Neural crest cell (in vitro differentiated cells): ENCODE measurements at regions not wholly inside any gene's neighbourhood (a gene's known extent, or its start where the extent isn't known, plus 50 kb on each side); places are given as distances from the start of the nearest gene placed in this dataset.

Source experiments
- DNase-seq: peaks from one replicate; pipeline ENCODE4 v3.0.0; 2021; ENCODE audit warnings: low read depth, mixed read lengths, low spot score
- H3K27ac Mint-ChIP-seq: one replicate; pipeline ENCODE4 v1.8.0; 2021; ENCODE audit warnings: mild to moderate bottlenecking, mixed read lengths; ENCODE audit not compliant: unreplicated experiment
- H3K27me3 Mint-ChIP-seq: 2 replicates; pipeline ENCODE4 v1.8.0; 2021; ENCODE audit warnings: low read depth, mild to moderate bottlenecking, mixed read lengths
- H3K36me3 Mint-ChIP-seq: 2 replicates; pipeline ENCODE4 v1.8.0; 2021; ENCODE audit warnings: low read depth, mild to moderate bottlenecking, mixed read lengths
- H3K4me1 Mint-ChIP-seq: 2 replicates; pipeline ENCODE4 v1.8.0; 2021; ENCODE audit warnings: mixed read lengths
- H3K4me3 Mint-ChIP-seq: one replicate; pipeline ENCODE4 v1.8.0; 2021; ENCODE audit warnings: mild to moderate bottlenecking, mixed read lengths
- H3K9me3 Mint-ChIP-seq: 2 replicates; pipeline ENCODE4 v1.8.0; 2021; ENCODE audit warnings: mixed read lengths
- TF ChIP-seq, protein P1 (sequence below): fragments of 200-600 bp; sonication (generic); conservative IDR thresholded peaks from 2 replicates; pipeline ENCODE4 v1.5.0; 2021; ENCODE audit warnings: antibody characterized with exemption, mild to moderate bottlenecking

DNA sequence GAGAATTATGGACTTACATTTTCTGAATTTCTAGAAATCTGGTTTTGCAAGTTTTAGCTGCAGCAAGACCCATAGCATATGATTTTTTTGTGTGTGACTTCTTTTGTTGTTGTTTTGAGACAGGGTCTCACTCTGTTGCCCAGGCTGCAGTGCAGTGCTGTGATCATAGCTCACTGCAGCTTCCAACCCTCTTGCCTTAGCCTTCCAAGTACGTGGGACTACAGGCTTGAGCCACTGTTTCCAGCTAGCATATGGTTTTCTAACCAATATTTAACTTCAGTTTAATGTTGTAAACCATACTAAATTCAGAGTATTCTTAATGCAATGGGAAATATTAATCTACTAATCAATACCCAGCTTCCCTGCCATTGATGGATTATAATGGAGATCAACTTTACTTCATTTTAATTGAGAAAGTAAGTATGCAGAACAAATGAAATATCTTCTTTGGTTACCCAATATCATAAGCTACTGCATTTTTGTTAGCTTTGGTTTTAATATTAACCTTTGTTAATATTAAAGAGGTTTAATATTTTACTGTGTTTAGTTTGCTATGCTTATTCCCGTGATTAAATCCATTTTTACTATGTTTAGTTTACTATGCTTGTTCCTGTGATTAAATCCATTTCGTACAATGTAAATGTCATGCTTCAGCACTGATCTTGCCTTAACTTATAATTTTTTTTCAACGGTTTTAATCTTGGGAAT is 273.4 kb upstream of the TMEFF2 start:
- H3K4me3 Mint-ChIP-seq, result no peak overlapping the region
- H3K9me3 Mint-ChIP-seq, result no peaks in the 10 kb centered on the region
- H3K4me1 Mint-ChIP-seq, result no peaks in the 10 kb centered on the region
- no peak overlapping the region for H3K27ac Mint-ChIP-seq
- no peaks in the 10 kb centered on the region for H3K36me3 Mint-ChIP-seq
- no peaks in the 10 kb centered on the region for H3K27me3 Mint-ChIP-seq
- TF ChIP-seq, protein P1, sequence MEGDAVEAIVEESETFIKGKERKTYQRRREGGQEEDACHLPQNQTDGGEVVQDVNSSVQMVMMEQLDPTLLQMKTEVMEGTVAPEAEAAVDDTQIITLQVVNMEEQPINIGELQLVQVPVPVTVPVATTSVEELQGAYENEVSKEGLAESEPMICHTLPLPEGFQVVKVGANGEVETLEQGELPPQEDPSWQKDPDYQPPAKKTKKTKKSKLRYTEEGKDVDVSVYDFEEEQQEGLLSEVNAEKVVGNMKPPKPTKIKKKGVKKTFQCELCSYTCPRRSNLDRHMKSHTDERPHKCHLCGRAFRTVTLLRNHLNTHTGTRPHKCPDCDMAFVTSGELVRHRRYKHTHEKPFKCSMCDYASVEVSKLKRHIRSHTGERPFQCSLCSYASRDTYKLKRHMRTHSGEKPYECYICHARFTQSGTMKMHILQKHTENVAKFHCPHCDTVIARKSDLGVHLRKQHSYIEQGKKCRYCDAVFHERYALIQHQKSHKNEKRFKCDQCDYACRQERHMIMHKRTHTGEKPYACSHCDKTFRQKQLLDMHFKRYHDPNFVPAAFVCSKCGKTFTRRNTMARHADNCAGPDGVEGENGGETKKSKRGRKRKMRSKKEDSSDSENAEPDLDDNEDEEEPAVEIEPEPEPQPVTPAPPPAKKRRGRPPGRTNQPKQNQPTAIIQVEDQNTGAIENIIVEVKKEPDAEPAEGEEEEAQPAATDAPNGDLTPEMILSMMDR, result no peak
- no peak for DNase-seq

DNA sequence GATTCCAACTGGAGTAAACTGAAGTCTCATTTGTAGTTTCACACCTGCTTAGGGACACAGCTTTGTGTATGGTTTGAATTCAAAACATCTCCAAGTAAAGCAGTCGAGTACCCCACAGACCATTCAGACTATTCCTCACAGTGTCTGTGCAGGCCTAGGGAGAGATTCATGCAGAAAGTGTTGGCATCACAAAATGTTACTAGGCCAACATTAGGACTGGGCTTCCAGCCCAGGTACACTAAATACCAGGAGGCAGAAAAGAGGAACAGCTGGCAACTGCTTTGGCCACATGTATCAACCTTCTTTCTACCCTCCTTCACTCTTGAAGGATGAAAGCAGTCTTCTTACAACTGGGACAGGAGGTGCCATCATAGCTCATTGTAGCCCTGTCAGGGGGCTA is 270.4 kb upstream of the TMEFF2 start:
- H3K36me3 Mint-ChIP-seq, result no peaks in the 10 kb centered on the region
- no peaks in the 10 kb centered on the region for H3K9me3 Mint-ChIP-seq
- H3K27ac Mint-ChIP-seq, result no peak overlapping the region
- H3K4me1 Mint-ChIP-seq, result no peaks in the 10 kb centered on the region
- H3K27me3 Mint-ChIP-seq, result no peaks in the 10 kb centered on the region
- no peak for DNase-seq
- H3K4me3 Mint-ChIP-seq, result no peak overlapping the region
- TF ChIP-seq, protein P1, result no peak

DNA sequence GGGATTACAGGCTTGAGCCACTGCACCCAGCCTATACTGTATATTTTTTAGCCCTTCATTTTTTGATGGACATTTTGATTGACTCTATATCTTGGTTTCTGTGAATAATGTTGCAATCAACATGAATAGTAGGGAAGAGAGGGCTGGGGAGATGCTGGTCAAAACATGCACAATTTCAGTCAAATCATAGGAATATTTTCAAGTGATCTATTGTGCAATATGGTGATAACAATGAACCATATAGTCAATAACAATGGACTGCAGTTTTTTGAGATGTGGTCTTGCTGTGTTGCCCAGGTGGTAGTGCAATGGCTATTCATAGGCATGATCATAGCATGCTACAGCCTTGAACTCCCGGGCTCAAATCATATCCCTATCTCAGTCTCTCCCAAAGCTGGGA is 264.7 kb upstream of the TMEFF2 start:
- Mint-ChIP-seq H3K36me3 (no peaks in the 10 kb centered on the region), H3K27ac (no peak overlapping the region), H3K9me3 (no peaks in the 10 kb centered on the region), H3K4me3 (no peak overlapping the region), H3K27me3 (no peaks in the 10 kb centered on the region), H3K4me1 (no peaks in the 10 kb centered on the region)
- DNase-seq, result no peak
- TF ChIP-seq, protein P1, result no peak

DNA sequence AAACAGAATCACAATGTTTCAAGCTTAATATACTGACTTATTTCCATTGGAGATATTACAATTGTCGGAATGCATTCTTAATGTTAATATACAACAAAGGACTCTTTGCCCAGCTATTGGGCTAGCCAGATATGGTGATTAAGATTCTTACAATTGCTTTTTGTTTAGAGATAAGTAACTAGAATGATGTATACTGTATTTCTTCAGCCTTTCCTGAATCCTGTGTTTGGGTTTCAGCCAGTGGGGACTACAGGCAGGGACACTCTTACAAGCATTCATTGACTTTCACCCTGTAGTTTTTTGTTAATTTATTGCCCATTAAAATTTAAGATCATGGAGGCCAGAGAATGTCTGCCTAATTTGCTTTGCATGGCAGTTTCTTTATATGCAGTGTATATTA is 254.1 kb upstream of the TMEFF2 start:
- DNase-seq, result no peak
- TF ChIP-seq, protein P1, result no peak
- Mint-ChIP-seq H3K36me3 (no peaks in the 10 kb centered on the region), H3K4me1 (peaks cover 6% of the 10 kb centered on the region), H3K27ac (no peak overlapping the region), H3K27me3 (no peaks in the 10 kb centered on the region), H3K4me3 (no peak overlapping the region), H3K9me3 (no peaks in the 10 kb centered on the region)

DNA sequence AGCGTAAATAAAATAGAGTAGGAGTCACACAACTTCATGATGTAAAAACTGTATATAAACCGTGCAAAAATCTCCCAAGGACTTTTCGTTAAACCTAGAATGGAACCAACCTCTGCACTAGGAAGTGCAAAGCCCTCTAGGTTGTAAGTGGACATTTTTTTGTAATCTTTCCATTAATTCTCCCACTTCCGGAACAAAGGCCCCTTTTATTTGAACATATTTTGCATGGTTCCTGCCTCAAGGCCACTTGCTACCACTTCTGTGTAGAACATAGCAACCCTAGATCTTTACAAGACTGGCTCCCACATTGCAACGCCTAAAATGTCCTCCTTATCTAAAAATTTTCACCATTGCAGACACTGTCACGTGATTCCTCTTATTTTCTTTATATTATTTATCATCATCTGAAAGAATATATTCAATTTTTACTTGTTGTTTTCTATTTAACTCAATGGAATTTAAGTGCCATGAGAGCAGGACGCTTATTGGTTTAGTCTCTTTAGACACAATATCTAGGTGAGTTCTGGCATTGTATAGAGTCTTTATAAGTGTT is 249.6 kb upstream of the TMEFF2 start:
- TF ChIP-seq, protein P1, result no peak
- H3K4me1 Mint-ChIP-seq, result peaks cover 3% of the 10 kb centered on the region
- DNase-seq, result no peak
- H3K4me3 Mint-ChIP-seq, result no peak overlapping the region
- H3K27me3 Mint-ChIP-seq, result no peaks in the 10 kb centered on the region
- H3K27ac Mint-ChIP-seq, result no peak overlapping the region
- H3K9me3 Mint-ChIP-seq, result no peaks in the 10 kb centered on the region
- H3K36me3 Mint-ChIP-seq, result no peaks in the 10 kb centered on the region
